SK-N-SH (cell line): ENCODE measurements at regions not wholly inside any gene's neighbourhood (a gene's known extent, or its start where the extent isn't known, plus 50 kb on each side); places are given as distances from the start of the nearest gene placed in this dataset.

Experiments used
- CTCF ChIA-PET: fragments of 300-600, 350-600 bp; formaldehyde crosslinking; extraction: SDS; loops from one replicate; lab custom pipeline; 2021; lab: Yijun Ruan, JAX
- POLR2A ChIA-PET: fragments of 350-600 bp; sonication (Branson Sonifier 250); formaldehyde crosslinking; extraction: SDS; loops from one replicate; lab custom pipeline; 2020; ENCODE audit warnings: antibody characterized with exemption, inconsistent platforms; lab: Yijun Ruan, JAX
- DNase-seq: peaks from one replicate; pipeline ENCODE4 v3.0.0; 2012
- H2AFZ ChIP-seq: fragments of 200-600 bp; sonication (generic); 2 replicates; pipeline ENCODE4 v1.8.1; 2016; ENCODE audit warnings: antibody characterized with exemption, mild to moderate bottlenecking, low read depth
- H3F3A ChIP-seq: fragments of 200-600 bp; sonication (generic); replicated peaks from 2 replicates; pipeline ENCODE3; 2016; ENCODE audit warnings: antibody characterized with exemption, mild to moderate bottlenecking; ENCODE audit not compliant: insufficient read depth
- H3K27ac ChIP-seq, 2 experiments: fragments of 200-500 bp in 1 of 2; fragments of 200-600 bp in 1 of 2; sonication (Bioruptor generic) in 1 of 2; sonication (generic), shearing (Covaris generic) in 1 of 2; 2 replicates each; pipeline versions ENCODE4 v1.5.1 to v1.6.1; 2014 to 2016; ENCODE audit warnings: low read depth in 2 of 2, inconsistent platforms in 1 of 2, low read length in 1 of 2, mild to moderate bottlenecking in 1 of 2, mixed read lengths in 1 of 2
- H3K27me3 ChIP-seq: fragments of 200-600 bp; sonication (generic), shearing (Covaris generic); 2 replicates; pipeline ENCODE4 v1.6.1; 2016; ENCODE audit warnings: mixed run types; ENCODE audit not compliant: insufficient read depth
- H3K36me3 ChIP-seq, 2 experiments: fragments of 200-500 bp in 1 of 2; fragments of 200-600 bp in 1 of 2; sonication (Bioruptor generic) in 1 of 2; sonication (generic) in 1 of 2; replicated peaks in 1 of 2; 2 replicates each; pipeline versions ENCODE3 to v1.5.1; 2014 to 2016; ENCODE audit warnings: low read length in 1 of 2, mild to moderate bottlenecking in 1 of 2; ENCODE audit not compliant: insufficient read depth in 2 of 2, control insufficient read depth in 1 of 2
- H3K4me1 ChIP-seq, 2 experiments: fragments of 200-500 bp in 1 of 2; fragments of 200-600 bp in 1 of 2; sonication (Bioruptor generic) in 1 of 2; sonication (generic), shearing (Covaris generic) in 1 of 2; 2 replicates each; pipeline versions ENCODE4 v1.5.1 to v1.6.1; 2014 to 2016; ENCODE audit warnings: low read depth in 1 of 2, low read length in 1 of 2, mixed run types in 1 of 2; ENCODE audit not compliant: insufficient read depth in 2 of 2, control insufficient read depth in 1 of 2
- H3K4me2 ChIP-seq: fragments of 200-600 bp; sonication (generic), shearing (Covaris generic); 2 replicates; pipeline ENCODE4 v1.6.1; 2017; ENCODE audit warnings: mixed run types
- H3K4me3 ChIP-seq, 2 experiments: fragments of 200-500 bp in 1 of 2; fragments of 200-600 bp in 1 of 2; sonication (Bioruptor generic) in 1 of 2; sonication (generic), shearing (Covaris generic) in 1 of 2; 2 replicates each; pipeline versions ENCODE4 v1.5.1 to v1.8.1; 2014 to 2016; ENCODE audit warnings: low read depth in 2 of 2, inconsistent platforms in 1 of 2, low read length in 1 of 2, mild to moderate bottlenecking in 1 of 2, mixed read lengths in 1 of 2, moderate library complexity in 1 of 2
- H3K79me2 ChIP-seq: fragments of 200-600 bp; sonication (generic); 2 replicates; pipeline ENCODE4 v1.8.1; 2017; ENCODE audit warnings: mild to moderate bottlenecking; ENCODE audit not compliant: insufficient read depth
- H3K9ac ChIP-seq: fragments of 200-600 bp; sonication (generic); 2 replicates; pipeline ENCODE4 v1.6.1; 2017; ENCODE audit warnings: mixed run types
- H3K9me2 ChIP-seq: fragments of 200-600 bp; sonication (generic); 2 replicates; pipeline ENCODE4 v1.6.1; 2017; ENCODE audit warnings: mixed run types
- H3K9me3 ChIP-seq: fragments of 200-600 bp; sonication (generic); 2 replicates; pipeline ENCODE4 v1.6.1; 2017; ENCODE audit warnings: mixed run types, mild to moderate bottlenecking, moderate library complexity
- H4K20me1 ChIP-seq: fragments of 200-600 bp; sonication (generic); 2 replicates; pipeline ENCODE4 v1.6.1; 2017; ENCODE audit warnings: mild to moderate bottlenecking, mixed run types; ENCODE audit not compliant: insufficient read depth
- CHD2 ChIP-seq: fragments of 150-350 bp; IDR thresholded peaks from 2 replicates; pipeline ENCODE4 v1.6.1; 2018; ENCODE audit warnings: low read length; ENCODE audit not compliant: partially characterized antibody
- EZH2phosphoT487 ChIP-seq: fragments of 200-600 bp; sonication (generic); IDR thresholded peaks from 2 replicates; pipeline ENCODE4 v1.6.1; 2017; ENCODE audit warnings: low read depth, mixed run types, mild to moderate bottlenecking, antibody characterized with exemption, moderate library complexity, borderline replicate concordance
- FOSL2 ChIP-seq: IDR thresholded peaks from 2 replicates; pipeline ENCODE4 v1.4.0; 2012; ENCODE audit warnings: low read depth, mild to moderate bottlenecking, moderate library complexity, borderline replicate concordance
- FOXM1 ChIP-seq: IDR thresholded peaks from 2 replicates; pipeline ENCODE4 v1.4.0; 2012; ENCODE audit warnings: low read depth, mild to moderate bottlenecking
- GABPA ChIP-seq: IDR thresholded peaks from 2 replicates; pipeline ENCODE4 v1.4.0; 2012; ENCODE audit warnings: low read depth, mild to moderate bottlenecking
- GATA2 ChIP-seq: sonication (generic); formaldehyde crosslinking; IDR thresholded peaks from 2 replicates; pipeline ENCODE4 v1.5.0; 2020; ENCODE audit warnings: mild to moderate bottlenecking, missing genetic modification reagents
- JUND ChIP-seq: IDR thresholded peaks from 2 replicates; pipeline ENCODE4 v1.4.0; 2012
- MEF2A ChIP-seq: IDR thresholded peaks from 2 replicates; pipeline ENCODE4 v1.4.0; 2012; ENCODE audit warnings: low read depth, borderline replicate concordance
- NFIC ChIP-seq: IDR thresholded peaks from 2 replicates; pipeline ENCODE4 v1.4.0; 2012; ENCODE audit warnings: borderline replicate concordance
- NRF1 ChIP-seq: IDR thresholded peaks from 2 replicates; pipeline ENCODE4 v1.6.1; 2012; ENCODE audit warnings: low read depth, mild to moderate bottlenecking, low read length
- RAD21 ChIP-seq: IDR thresholded peaks from 2 replicates; pipeline ENCODE4 v1.6.1; 2012; ENCODE audit warnings: mild to moderate bottlenecking, low read length
- RCOR1 ChIP-seq: fragments of 150-350 bp; IDR thresholded peaks from 2 replicates; pipeline ENCODE4 v1.6.1; 2017; ENCODE audit warnings: antibody characterized with exemption, low read length
- RFX5 ChIP-seq: IDR thresholded peaks from 2 replicates; pipeline ENCODE4 v1.6.1; 2012; ENCODE audit warnings: mild to moderate bottlenecking, improper control_type of control experiment, low read length
- SIN3A ChIP-seq: IDR thresholded peaks from 2 replicates; pipeline ENCODE4 v1.6.1; 2012; ENCODE audit warnings: low read depth, mild to moderate bottlenecking, low read length, moderate library complexity, borderline replicate concordance
- SMC3 ChIP-seq: IDR thresholded peaks from 2 replicates; pipeline ENCODE4 v1.6.1; 2012; ENCODE audit warnings: low read depth, low read length, improper control_type of control experiment
- TAF1 ChIP-seq: IDR thresholded peaks from 2 replicates; pipeline ENCODE4 v1.6.1; 2012; ENCODE audit warnings: low read depth, mild to moderate bottlenecking, low read length, moderate library complexity, borderline replicate concordance
- TCF12 ChIP-seq: IDR thresholded peaks from 2 replicates; pipeline ENCODE4 v1.4.0; 2012
- YY1 ChIP-seq: IDR thresholded peaks from 2 replicates; pipeline ENCODE4 v1.4.0; 2012; ENCODE audit warnings: low read depth, mild to moderate bottlenecking
- WGBS: methylation state at CpG from one replicate; pipeline ENCODE4 v1.1.6; 2017; ENCODE audit warnings: low lambda C conversion rate; 5-methylcytosine and 5-hydroxymethylcytosine counted together
- TF ChIP-seq, protein P1 (sequence below): IDR thresholded peaks from 2 replicates; pipeline ENCODE4; 2012
- TF ChIP-seq, protein P2 (sequence below): fragments of 200-600 bp; sonication (generic); IDR thresholded peaks from 2 replicates; pipeline ENCODE4 v1.6.1; 2017; ENCODE audit warnings: antibody characterized with exemption, mild to moderate bottlenecking, moderate library complexity
- TF ChIP-seq, protein P3 (sequence below): fragments of 150-350 bp; IDR thresholded peaks from 2 replicates; pipeline ENCODE4 v1.6.1; 2017; ENCODE audit warnings: antibody characterized with exemption, low read length, low read depth, borderline replicate concordance
- TF ChIP-seq, protein P4 (sequence below): IDR thresholded peaks from 2 replicates; pipeline ENCODE4 v1.4.0; 2012; ENCODE audit warnings: low read depth, borderline replicate concordance
- TF ChIP-seq, protein P5 (sequence below): IDR thresholded peaks from 2 replicates; pipeline ENCODE4 v1.4.0; 2012; ENCODE audit warnings: low read depth, borderline replicate concordance

DNA sequence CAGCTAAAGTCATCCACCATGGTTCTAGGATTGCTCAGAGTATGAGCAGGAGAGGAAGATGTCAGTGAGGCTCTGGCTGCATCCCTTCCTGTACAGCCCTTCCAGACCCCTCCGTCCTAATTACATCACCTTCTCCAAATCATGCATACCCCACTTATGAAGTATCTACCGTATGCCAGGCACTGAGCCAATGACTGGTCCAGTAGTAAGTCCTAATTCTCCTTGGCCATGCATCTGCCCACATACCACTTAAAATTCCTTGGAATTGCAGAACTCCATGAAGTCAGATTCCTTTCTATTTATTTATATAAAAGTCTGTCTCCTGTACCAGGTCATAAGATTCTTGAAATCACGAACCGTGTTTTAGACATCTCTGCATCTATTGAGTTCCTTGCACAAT, 106.1 kb downstream of the SEC16B start:
- Histone ChIP-seq H3K4me1 (no peaks in the 10 kb centered on the region), H3K36me3 (no peaks in the 10 kb centered on the region), H3K9ac (no peak overlapping the region), H3K4me3 (no peak overlapping the region), H3K9me3 (no peaks in the 10 kb centered on the region), H3K27ac (no peak overlapping the region), H3K27me3 (no peaks in the 10 kb centered on the region), H3F3A (no peaks in the 10 kb centered on the region), H2AFZ (no peak overlapping the region), H3K9me2 (no peaks in the 10 kb centered on the region), H4K20me1 (no peaks in the 10 kb centered on the region), H3K79me2 (no peaks in the 10 kb centered on the region), H3K4me2 (no peak overlapping the region)
- CTCF ChIA-PET: interaction anchor here (0.6 kb wide), 1 partner anchor 571 kb away, joined by 3 read pairs; no protein-coding TSS in a partner anchor
- WGBS: 50% methylated on average over 4 of the region's 4 CpGs
- POLR2A ChIA-PET: no interaction called here
- DNase-seq: no peak
- TF ChIP-seq GATA2 (CRISPR knock-in tag) (no peak), EZH2phosphoT487 (no peak), FOXM1 (no peak), SIN3A (no peak), JUND (no peak), NFIC (no peak), CHD2 (no peak), SMC3 (no peak), TCF12 (no peak), MEF2A (no peak), RAD21 (no peak), RFX5 (no peak), FOSL2 (no peak), GABPA (no peak), YY1 (no peak)
- TF ChIP-seq, protein P1, sequence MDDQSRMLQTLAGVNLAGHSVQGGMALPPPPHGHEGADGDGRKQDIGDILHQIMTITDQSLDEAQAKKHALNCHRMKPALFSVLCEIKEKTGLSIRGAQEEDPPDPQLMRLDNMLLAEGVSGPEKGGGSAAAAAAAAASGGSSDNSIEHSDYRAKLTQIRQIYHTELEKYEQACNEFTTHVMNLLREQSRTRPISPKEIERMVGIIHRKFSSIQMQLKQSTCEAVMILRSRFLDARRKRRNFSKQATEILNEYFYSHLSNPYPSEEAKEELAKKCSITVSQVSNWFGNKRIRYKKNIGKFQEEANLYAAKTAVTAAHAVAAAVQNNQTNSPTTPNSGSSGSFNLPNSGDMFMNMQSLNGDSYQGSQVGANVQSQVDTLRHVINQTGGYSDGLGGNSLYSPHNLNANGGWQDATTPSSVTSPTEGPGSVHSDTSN: no peak
- TF ChIP-seq, protein P2, sequence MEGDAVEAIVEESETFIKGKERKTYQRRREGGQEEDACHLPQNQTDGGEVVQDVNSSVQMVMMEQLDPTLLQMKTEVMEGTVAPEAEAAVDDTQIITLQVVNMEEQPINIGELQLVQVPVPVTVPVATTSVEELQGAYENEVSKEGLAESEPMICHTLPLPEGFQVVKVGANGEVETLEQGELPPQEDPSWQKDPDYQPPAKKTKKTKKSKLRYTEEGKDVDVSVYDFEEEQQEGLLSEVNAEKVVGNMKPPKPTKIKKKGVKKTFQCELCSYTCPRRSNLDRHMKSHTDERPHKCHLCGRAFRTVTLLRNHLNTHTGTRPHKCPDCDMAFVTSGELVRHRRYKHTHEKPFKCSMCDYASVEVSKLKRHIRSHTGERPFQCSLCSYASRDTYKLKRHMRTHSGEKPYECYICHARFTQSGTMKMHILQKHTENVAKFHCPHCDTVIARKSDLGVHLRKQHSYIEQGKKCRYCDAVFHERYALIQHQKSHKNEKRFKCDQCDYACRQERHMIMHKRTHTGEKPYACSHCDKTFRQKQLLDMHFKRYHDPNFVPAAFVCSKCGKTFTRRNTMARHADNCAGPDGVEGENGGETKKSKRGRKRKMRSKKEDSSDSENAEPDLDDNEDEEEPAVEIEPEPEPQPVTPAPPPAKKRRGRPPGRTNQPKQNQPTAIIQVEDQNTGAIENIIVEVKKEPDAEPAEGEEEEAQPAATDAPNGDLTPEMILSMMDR: no peak

DNA sequence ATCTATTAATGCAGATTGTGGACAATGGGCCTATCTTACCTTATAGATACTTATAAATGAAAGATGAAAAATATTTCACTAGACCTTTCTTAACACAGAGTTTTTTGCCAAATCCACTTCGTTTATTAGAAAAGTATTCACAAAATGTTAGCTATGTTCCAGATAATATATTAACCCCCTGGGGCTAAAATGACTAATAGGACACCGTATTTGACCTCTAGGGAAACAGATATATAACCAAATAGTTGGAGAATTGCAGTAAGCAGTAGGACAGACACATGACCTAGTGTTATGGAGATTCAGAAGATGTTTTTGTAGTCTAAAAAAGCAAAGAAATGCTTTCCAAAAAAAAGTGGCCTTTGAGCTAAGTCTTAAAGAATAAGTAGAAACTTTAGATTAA, 106.9 kb downstream of the SEC16B start:
- no peaks in the 10 kb centered on the region for H3K27me3 ChIP-seq
- CTCF ChIA-PET: no interaction called here
- H3K27ac ChIP-seq: no peak overlapping the region
- H3K9me2 ChIP-seq: no peaks in the 10 kb centered on the region
- no peak for DNase-seq
- no peak overlapping the region for H3K9ac ChIP-seq
- H3K79me2 ChIP-seq: no peaks in the 10 kb centered on the region
- H2AFZ ChIP-seq: no peak overlapping the region
- WGBS: 2% methylated on average over 2 of the region's 2 CpGs
- H3K4me3 ChIP-seq: no peak overlapping the region
- no peaks in the 10 kb centered on the region for H4K20me1 ChIP-seq
- H3F3A ChIP-seq: no peaks in the 10 kb centered on the region
- no peaks in the 10 kb centered on the region for H3K9me3 ChIP-seq
- H3K36me3 ChIP-seq: no peaks in the 10 kb centered on the region
- no peaks in the 10 kb centered on the region; a peak in 1 of 4 replicates for H3K4me1 ChIP-seq
- POLR2A ChIA-PET: no interaction called here
- H3K4me2 ChIP-seq: no peak overlapping the region
- TF ChIP-seq MEF2A: no peak
- TF ChIP-seq TAF1: no peak
- TF ChIP-seq RCOR1: no peak
- TF ChIP-seq, protein P3, sequence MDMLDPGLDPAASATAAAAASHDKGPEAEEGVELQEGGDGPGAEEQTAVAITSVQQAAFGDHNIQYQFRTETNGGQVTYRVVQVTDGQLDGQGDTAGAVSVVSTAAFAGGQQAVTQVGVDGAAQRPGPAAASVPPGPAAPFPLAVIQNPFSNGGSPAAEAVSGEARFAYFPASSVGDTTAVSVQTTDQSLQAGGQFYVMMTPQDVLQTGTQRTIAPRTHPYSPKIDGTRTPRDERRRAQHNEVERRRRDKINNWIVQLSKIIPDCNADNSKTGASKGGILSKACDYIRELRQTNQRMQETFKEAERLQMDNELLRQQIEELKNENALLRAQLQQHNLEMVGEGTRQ: no peak
- TF ChIP-seq, protein P4, sequence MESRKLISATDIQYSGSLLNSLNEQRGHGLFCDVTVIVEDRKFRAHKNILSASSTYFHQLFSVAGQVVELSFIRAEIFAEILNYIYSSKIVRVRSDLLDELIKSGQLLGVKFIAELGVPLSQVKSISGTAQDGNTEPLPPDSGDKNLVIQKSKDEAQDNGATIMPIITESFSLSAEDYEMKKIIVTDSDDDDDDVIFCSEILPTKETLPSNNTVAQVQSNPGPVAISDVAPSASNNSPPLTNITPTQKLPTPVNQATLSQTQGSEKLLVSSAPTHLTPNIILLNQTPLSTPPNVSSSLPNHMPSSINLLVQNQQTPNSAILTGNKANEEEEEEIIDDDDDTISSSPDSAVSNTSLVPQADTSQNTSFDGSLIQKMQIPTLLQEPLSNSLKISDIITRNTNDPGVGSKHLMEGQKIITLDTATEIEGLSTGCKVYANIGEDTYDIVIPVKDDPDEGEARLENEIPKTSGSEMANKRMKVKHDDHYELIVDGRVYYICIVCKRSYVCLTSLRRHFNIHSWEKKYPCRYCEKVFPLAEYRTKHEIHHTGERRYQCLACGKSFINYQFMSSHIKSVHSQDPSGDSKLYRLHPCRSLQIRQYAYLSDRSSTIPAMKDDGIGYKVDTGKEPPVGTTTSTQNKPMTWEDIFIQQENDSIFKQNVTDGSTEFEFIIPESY: no peak
- TF ChIP-seq, protein P5, sequence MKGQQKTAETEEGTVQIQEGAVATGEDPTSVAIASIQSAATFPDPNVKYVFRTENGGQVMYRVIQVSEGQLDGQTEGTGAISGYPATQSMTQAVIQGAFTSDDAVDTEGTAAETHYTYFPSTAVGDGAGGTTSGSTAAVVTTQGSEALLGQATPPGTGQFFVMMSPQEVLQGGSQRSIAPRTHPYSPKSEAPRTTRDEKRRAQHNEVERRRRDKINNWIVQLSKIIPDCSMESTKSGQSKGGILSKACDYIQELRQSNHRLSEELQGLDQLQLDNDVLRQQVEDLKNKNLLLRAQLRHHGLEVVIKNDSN: no peak
- no peak for TF ChIP-seq NRF1
- no peak for TF ChIP-seq JUND
- TF ChIP-seq EZH2phosphoT487: no peak
